22Rv1 (cell line): ENCODE measurements at regions not wholly inside any gene's neighbourhood (a gene's known extent, or its start where the extent isn't known, plus 50 kb on each side); places are given as distances from the start of the nearest gene placed in this dataset.

Source experiments
- ZFX ChIP-seq: fragments of 450-650 bp; IDR thresholded peaks from 2 replicates; pipeline ENCODE4 v1.6.1; 2017; ENCODE audit warnings: antibody characterized with exemption, borderline replicate concordance
- TF ChIP-seq, protein P1 (sequence below): fragments of 450-650 bp; IDR thresholded peaks from 2 replicates; pipeline ENCODE4 v1.5.1; 2017; ENCODE audit warnings: mild to moderate bottlenecking

DNA sequence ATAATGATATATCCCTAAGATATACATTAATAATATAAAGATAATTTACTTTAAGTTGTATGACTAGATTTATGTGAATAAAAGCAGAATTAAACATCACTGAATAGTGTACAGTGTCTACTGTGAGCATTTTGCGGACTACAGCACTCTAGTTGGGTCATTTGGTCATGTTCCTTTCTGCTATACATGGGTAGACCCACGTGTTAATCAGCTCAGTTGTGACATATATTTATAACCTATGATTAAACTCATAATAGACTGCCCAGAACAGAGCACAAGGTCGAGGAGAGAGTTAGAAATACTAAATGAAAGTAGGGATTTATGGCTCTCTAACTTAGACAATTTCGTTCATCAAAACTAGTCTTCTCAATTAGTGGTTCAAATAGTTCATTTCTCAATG lies 852.7 kb downstream of the EPHA7 start:
- TF ChIP-seq, protein P1, sequence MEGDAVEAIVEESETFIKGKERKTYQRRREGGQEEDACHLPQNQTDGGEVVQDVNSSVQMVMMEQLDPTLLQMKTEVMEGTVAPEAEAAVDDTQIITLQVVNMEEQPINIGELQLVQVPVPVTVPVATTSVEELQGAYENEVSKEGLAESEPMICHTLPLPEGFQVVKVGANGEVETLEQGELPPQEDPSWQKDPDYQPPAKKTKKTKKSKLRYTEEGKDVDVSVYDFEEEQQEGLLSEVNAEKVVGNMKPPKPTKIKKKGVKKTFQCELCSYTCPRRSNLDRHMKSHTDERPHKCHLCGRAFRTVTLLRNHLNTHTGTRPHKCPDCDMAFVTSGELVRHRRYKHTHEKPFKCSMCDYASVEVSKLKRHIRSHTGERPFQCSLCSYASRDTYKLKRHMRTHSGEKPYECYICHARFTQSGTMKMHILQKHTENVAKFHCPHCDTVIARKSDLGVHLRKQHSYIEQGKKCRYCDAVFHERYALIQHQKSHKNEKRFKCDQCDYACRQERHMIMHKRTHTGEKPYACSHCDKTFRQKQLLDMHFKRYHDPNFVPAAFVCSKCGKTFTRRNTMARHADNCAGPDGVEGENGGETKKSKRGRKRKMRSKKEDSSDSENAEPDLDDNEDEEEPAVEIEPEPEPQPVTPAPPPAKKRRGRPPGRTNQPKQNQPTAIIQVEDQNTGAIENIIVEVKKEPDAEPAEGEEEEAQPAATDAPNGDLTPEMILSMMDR = no peak
- no peak for TF ChIP-seq ZFX
